Endodermal cell (in vitro differentiated cells): ENCODE measurements at regions not wholly inside any gene's neighbourhood (a gene's known extent, or its start where the extent isn't known, plus 50 kb on each side); places are given as distances from the start of the nearest gene placed in this dataset.

Experiments
- DNase-seq: peaks from one replicate; pipeline ENCODE4 v3.0.0-alpha.2; 2017
- H3K27ac ChIP-seq: 2 replicates; pipeline ENCODE4 v1.5.1; 2013; ENCODE audit warnings: mild to moderate bottlenecking, low read depth, low read length, moderate library complexity
- H3K27me3 ChIP-seq: 2 replicates; pipeline ENCODE4 v1.6.1; 2013; ENCODE audit warnings: mild to moderate bottlenecking, low read length, moderate library complexity; ENCODE audit not compliant: insufficient read depth, control insufficient read depth, poor library complexity, severe bottlenecking
- H3K36me3 ChIP-seq: 2 replicates; pipeline ENCODE4 v1.7.0; 2013; ENCODE audit warnings: mild to moderate bottlenecking, low read length, moderate library complexity; ENCODE audit not compliant: control insufficient read depth, insufficient read depth
- H3K4me1 ChIP-seq: one replicate; pipeline ENCODE4 v1.7.0; 2013; ENCODE audit warnings: low read length; ENCODE audit not compliant: control insufficient read depth, insufficient read depth
- H3K4me3 ChIP-seq: 2 replicates; pipeline ENCODE4 v1.5.1; 2013; ENCODE audit warnings: mild to moderate bottlenecking, low read length, moderate library complexity
- H3K9ac ChIP-seq: 2 replicates; pipeline ENCODE4 v1.6.1; 2013; ENCODE audit warnings: mild to moderate bottlenecking, low read length, moderate library complexity; ENCODE audit not compliant: poor library complexity, severe bottlenecking; ENCODE audit errors: extremely low read depth
- H3K9me3 ChIP-seq: 2 replicates; pipeline ENCODE4 v1.6.1; 2013; ENCODE audit warnings: mild to moderate bottlenecking, low read length, moderate library complexity; ENCODE audit not compliant: control insufficient read depth
- H3K27ac Mint-ChIP-seq: 2 replicates; pipeline ENCODE4 v1.8.0; 2020; ENCODE audit warnings: mixed read lengths
- H3K27me3 Mint-ChIP-seq: 2 replicates; pipeline ENCODE4 v1.8.0; 2021; ENCODE audit warnings: mild to moderate bottlenecking, mixed read lengths; ENCODE audit not compliant: insufficient read depth
- H3K36me3 Mint-ChIP-seq: 2 replicates; pipeline ENCODE4 v1.8.0; 2020; ENCODE audit warnings: low read depth, mixed read lengths
- H3K4me1 Mint-ChIP-seq: 2 replicates; pipeline ENCODE4 v1.8.0; 2020; ENCODE audit warnings: mixed read lengths
- H3K4me3 Mint-ChIP-seq: 2 replicates; pipeline ENCODE4 v1.8.0; 2020; ENCODE audit warnings: mild to moderate bottlenecking, moderate library complexity, mixed read lengths
- H3K9me3 Mint-ChIP-seq: 2 replicates; pipeline ENCODE4 v1.8.0; 2020; ENCODE audit warnings: mild to moderate bottlenecking, mixed read lengths
- WGBS, 2 experiments: methylation state at CpG; one replicate each; pipeline versions ENCODE4 v1.1.5 to v1.1.7; 2013; ENCODE audit warnings: missing lambda C conversion rate in 2 of 2, mixed read lengths in 1 of 2; ENCODE audit not compliant: insufficient coverage in 1 of 2, insufficient read length in 1 of 2; 5-methylcytosine and 5-hydroxymethylcytosine counted together
- TF ChIP-seq, protein P1 (sequence below): fragments of 200-600 bp; sonication (generic); conservative IDR thresholded peaks from 2 replicates; pipeline ENCODE4 v1.5.0; 2021; ENCODE audit warnings: antibody characterized with exemption, mild to moderate bottlenecking

DNA sequence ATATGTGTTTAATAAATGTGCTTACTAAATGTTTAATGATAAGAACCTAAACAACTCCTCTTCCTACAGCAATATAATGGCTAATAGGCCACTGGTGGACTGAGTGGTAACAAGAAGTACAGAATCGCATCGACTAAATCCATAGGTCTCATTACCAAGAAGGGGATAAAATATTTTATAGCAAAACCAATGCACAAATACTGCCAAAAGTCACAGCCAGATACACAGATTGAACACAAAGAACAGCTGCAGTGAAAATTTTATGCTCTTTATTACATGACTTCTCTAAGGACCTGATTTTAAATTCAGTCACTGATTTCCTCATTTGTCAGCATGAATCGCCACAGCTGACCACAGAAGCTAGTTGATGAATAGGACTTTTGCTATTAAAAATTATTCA, 285.4 kb downstream of the DHX15 start:
- Mint-ChIP-seq H3K36me3 (no peaks in the 10 kb centered on the region), H3K4me3 (no peak overlapping the region), H3K4me1 (peaks cover 11% of the 10 kb centered on the region), H3K27ac (no peak overlapping the region), H3K27me3 (no peaks in the 10 kb centered on the region), H3K9me3 (no peaks in the 10 kb centered on the region)
- Histone ChIP-seq H3K4me1 (peaks cover 9% of the 10 kb centered on the region), H3K9ac (no peak overlapping the region), H3K4me3 (no peak overlapping the region), H3K36me3 (no peaks in the 10 kb centered on the region), H3K27ac (no peak overlapping the region), H3K9me3 (peaks cover 9% of the 10 kb centered on the region), H3K27me3 (no peaks in the 10 kb centered on the region)
- TF ChIP-seq, protein P1, sequence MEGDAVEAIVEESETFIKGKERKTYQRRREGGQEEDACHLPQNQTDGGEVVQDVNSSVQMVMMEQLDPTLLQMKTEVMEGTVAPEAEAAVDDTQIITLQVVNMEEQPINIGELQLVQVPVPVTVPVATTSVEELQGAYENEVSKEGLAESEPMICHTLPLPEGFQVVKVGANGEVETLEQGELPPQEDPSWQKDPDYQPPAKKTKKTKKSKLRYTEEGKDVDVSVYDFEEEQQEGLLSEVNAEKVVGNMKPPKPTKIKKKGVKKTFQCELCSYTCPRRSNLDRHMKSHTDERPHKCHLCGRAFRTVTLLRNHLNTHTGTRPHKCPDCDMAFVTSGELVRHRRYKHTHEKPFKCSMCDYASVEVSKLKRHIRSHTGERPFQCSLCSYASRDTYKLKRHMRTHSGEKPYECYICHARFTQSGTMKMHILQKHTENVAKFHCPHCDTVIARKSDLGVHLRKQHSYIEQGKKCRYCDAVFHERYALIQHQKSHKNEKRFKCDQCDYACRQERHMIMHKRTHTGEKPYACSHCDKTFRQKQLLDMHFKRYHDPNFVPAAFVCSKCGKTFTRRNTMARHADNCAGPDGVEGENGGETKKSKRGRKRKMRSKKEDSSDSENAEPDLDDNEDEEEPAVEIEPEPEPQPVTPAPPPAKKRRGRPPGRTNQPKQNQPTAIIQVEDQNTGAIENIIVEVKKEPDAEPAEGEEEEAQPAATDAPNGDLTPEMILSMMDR, result no peak
- no peak for DNase-seq
- 93 to 100% methylated on average over 1 to 3 of the region's 3 CpGs for WGBS, 2 experiments

DNA sequence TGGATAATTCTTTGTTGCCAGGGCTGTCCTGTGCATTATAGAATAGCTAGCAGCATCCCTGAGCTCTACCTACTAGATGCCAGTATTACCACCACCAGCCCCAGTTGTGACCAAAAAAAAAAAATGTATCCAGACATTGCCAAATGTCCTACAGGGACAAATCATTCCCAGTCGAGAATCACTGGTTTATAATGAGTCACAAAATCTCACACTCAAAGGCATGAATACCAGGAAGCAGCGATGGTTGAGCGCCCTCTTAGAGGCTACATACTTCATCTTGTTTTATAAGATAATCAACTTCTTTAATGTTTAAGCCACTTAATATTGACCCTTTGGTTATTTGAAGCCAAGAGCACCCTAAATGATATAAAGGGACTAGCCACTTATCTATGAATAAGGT, 297.3 kb downstream of the DHX15 start:
- H3K27ac Mint-ChIP-seq, result no peak overlapping the region
- H3K4me1 Mint-ChIP-seq, result peaks cover 5% of the 10 kb centered on the region
- H3K27me3 Mint-ChIP-seq, result no peaks in the 10 kb centered on the region
- no peak for DNase-seq
- Histone ChIP-seq H3K27ac (no peak overlapping the region), H3K4me1 (peaks cover 8% of the 10 kb centered on the region), H3K4me3 (no peak overlapping the region), H3K9me3 (no peaks in the 10 kb centered on the region), H3K27me3 (no peaks in the 10 kb centered on the region), H3K36me3 (no peaks in the 10 kb centered on the region), H3K9ac (no peak overlapping the region)
- no peaks in the 10 kb centered on the region for H3K36me3 Mint-ChIP-seq
- no peak overlapping the region for H3K4me3 Mint-ChIP-seq
- 88 to 94% methylated on average over 2 to 3 of the region's 3 CpGs for WGBS, 2 experiments
- TF ChIP-seq, protein P1, result no peak
- H3K9me3 Mint-ChIP-seq, result no peaks in the 10 kb centered on the region

DNA sequence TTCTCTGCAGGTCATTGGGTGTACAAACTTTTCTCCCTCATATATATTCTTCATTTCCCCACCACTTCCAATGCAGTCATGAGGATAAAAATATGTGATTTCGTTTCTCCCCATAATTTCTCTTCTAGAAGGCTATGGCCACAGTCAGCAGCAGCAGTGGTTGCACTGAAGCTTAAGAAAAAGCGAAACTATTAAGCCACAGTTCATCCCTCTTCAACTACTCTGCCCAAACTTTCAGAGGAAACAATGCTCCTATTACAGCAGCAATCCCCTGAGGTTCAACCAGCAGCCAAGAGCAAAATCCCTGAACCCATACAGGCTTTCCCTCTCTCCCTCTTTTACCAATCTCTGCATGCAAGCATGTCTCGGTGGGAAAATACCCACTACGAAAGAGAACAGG, 298.6 kb downstream of the DHX15 start:
- Histone ChIP-seq H3K27me3 (no peaks in the 10 kb centered on the region), H3K4me3 (no peak overlapping the region), H3K36me3 (no peaks in the 10 kb centered on the region), H3K9me3 (no peaks in the 10 kb centered on the region), H3K27ac (no peak overlapping the region), H3K9ac (no peak overlapping the region), H3K4me1 (peaks cover 13% of the 10 kb centered on the region)
- H3K4me3 Mint-ChIP-seq, result no peak overlapping the region
- H3K9me3 Mint-ChIP-seq, result no peaks in the 10 kb centered on the region
- H3K4me1 Mint-ChIP-seq, result peaks cover 18% of the 10 kb centered on the region
- TF ChIP-seq, protein P1, result no peak
- H3K36me3 Mint-ChIP-seq, result no peaks in the 10 kb centered on the region
- no peaks in the 10 kb centered on the region for H3K27me3 Mint-ChIP-seq
- no peak for DNase-seq
- no peak overlapping the region for H3K27ac Mint-ChIP-seq
- WGBS, 2 experiments, result 92 to 100% methylated on average over 3 to 4 of the region's 4 CpGs
